ENCODE measurements at regions not wholly inside any gene's neighbourhood (a gene's known extent, or its start where the extent isn't known, plus 50 kb on each side); places are given as distances from the start of the nearest gene placed in this dataset.

DNA sequence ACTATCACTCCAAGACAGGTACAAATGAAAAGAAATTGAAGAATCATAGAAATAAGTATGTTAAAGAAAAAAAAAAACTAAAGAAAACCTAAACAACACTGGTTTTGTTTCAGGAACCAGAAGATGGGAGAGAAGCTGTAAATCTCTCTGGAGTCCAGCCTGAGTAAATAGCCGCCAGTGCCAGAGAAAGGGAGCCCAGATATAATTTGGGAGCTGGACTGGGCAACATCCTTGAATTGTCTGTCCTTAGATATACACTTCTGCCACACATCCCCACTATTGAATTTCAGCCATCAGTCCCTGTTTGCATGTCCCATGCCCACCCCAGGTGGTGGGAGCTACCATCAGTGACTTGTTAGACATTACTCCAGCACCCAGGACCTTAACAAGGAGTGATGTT lies 979.6 kb downstream of the DTWD2 start:
- Histone ChIP-seq H4K8ac (ENCODE audit: low read depth, low read length) (no peak overlapping the region), H3K18ac (ENCODE audit: low read length) (no peak overlapping the region), H4K91ac (ENCODE audit: low read depth, low read length, poor library complexity) (no peak overlapping the region), H3K9ac (ENCODE audit: low read depth, low read length, poor library complexity) (no peak overlapping the region), H3K4me3 (ENCODE audit: low read length in 2 of 2) (no peak overlapping the region), H2BK15ac (ENCODE audit: low read length) (no peak overlapping the region), H2BK5ac (ENCODE audit: low read length) (no peak overlapping the region), H3K27me3 (ENCODE audit: control insufficient read depth in 3 of 3, insufficient read depth in 3 of 3, low read depth in 1 of 3, low read length in 3 of 3) (no peaks in the 10 kb centered on the region), H3K36me3 (replicated peaks in 1 of 2; ENCODE audit: control insufficient read depth in 2 of 2, insufficient read depth in 2 of 2, low read length in 2 of 2) (no peaks in the 10 kb centered on the region), H3K4me1 (ENCODE audit: control insufficient read depth in 2 of 2, insufficient read depth in 1 of 2, low read depth in 1 of 2, low read length in 2 of 2) (no peaks in the 10 kb centered on the region), H3K4ac (ENCODE audit: low read length) (no peak overlapping the region), H3K27ac (replicated peaks; ENCODE audit: low read length) (no peak overlapping the region), H3K23ac (ENCODE audit: low read depth, low read length, poor library complexity) (no peak overlapping the region), H2BK12ac (ENCODE audit: low read length) (no peak overlapping the region), H3K4me2 (ENCODE audit: insufficient read depth, low read length, poor library complexity, severe bottlenecking) (no peak overlapping the region), H3K79me1 (ENCODE audit: low read depth, low read length) (no peaks in the 10 kb centered on the region), H3K9me3 (replicated peaks in 1 of 2; ENCODE audit: control insufficient read depth in 2 of 2, insufficient read depth in 1 of 2, low read depth in 1 of 2, low read length in 2 of 2) (no peaks in the 10 kb centered on the region), H2AFZ (ENCODE audit: low read length) (no peak overlapping the region), H3K14ac (ENCODE audit: low read length) (no peak overlapping the region), H2BK120ac (ENCODE audit: low read depth, low read length) (no peak overlapping the region), H2AK5ac (ENCODE audit: low read depth, low read length) (no peak overlapping the region)
- WGBS, 2 donors (ENCODE audit: extremely low coverage in 2 of 2, insufficient read length in 2 of 2, insufficient replicate concordance in 1 of 2): no CpG with 5 or more reads among the region's 1 CpG
- no peak for DNase-seq (ENCODE audit: low spot score)

DNA sequence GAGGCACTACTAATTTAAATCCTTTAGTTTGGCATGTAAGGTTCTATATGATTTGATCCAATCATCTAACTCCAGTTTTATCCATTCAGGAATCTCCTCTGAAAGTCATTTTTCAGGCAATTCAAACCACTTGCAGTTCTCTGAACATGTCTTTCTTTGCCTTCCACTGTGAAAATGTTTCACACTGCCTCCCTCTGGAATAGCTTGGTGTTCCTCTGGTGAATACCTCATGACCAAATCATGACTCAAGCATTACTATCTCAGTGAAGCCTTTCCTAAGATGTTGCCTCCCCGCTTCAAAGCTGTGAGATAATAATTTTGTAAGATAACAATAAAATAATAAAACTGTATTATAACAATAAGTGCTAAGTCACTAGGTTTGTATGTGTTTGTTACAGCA lies 981.1 kb downstream of the DTWD2 start:
- Histone ChIP-seq H3K36me3 (replicated peaks in 1 of 2; ENCODE audit: control insufficient read depth in 2 of 2, insufficient read depth in 2 of 2, low read length in 2 of 2) (no peaks in the 10 kb centered on the region), H2BK120ac (ENCODE audit: low read depth, low read length) (no peak overlapping the region), H2AK5ac (ENCODE audit: low read depth, low read length) (no peak overlapping the region), H4K91ac (ENCODE audit: low read depth, low read length, poor library complexity) (no peak overlapping the region), H3K4ac (ENCODE audit: low read length) (no peak overlapping the region), H3K79me1 (ENCODE audit: low read depth, low read length) (no peaks in the 10 kb centered on the region), H3K4me2 (ENCODE audit: insufficient read depth, low read length, poor library complexity, severe bottlenecking) (no peak overlapping the region), H3K9me3 (replicated peaks in 1 of 2; ENCODE audit: control insufficient read depth in 2 of 2, insufficient read depth in 1 of 2, low read depth in 1 of 2, low read length in 2 of 2) (no peaks in the 10 kb centered on the region), H3K14ac (ENCODE audit: low read length) (no peak overlapping the region), H3K27ac (replicated peaks; ENCODE audit: low read length) (no peak overlapping the region), H2AFZ (ENCODE audit: low read length) (no peak overlapping the region), H3K4me1 (ENCODE audit: control insufficient read depth in 2 of 2, insufficient read depth in 1 of 2, low read depth in 1 of 2, low read length in 2 of 2) (no peaks in the 10 kb centered on the region), H3K4me3 (ENCODE audit: low read length in 2 of 2) (no peak overlapping the region), H4K8ac (ENCODE audit: low read depth, low read length) (no peak overlapping the region), H3K27me3 (ENCODE audit: control insufficient read depth in 3 of 3, insufficient read depth in 3 of 3, low read depth in 1 of 3, low read length in 3 of 3) (no peaks in the 10 kb centered on the region), H3K9ac (ENCODE audit: low read depth, low read length, poor library complexity) (no peak overlapping the region), H2BK12ac (ENCODE audit: low read length) (no peak overlapping the region), H3K23ac (ENCODE audit: low read depth, low read length, poor library complexity) (no peak overlapping the region), H2BK15ac (ENCODE audit: low read length) (no peak overlapping the region), H3K18ac (ENCODE audit: low read length) (no peak overlapping the region), H2BK5ac (ENCODE audit: low read length) (no peak overlapping the region)
- no peak for DNase-seq (ENCODE audit: low spot score)
- no CpG with 5 or more reads among the region's 1 CpG for WGBS, 2 donors (ENCODE audit: extremely low coverage in 2 of 2, insufficient read length in 2 of 2, insufficient replicate concordance in 1 of 2)

DNA sequence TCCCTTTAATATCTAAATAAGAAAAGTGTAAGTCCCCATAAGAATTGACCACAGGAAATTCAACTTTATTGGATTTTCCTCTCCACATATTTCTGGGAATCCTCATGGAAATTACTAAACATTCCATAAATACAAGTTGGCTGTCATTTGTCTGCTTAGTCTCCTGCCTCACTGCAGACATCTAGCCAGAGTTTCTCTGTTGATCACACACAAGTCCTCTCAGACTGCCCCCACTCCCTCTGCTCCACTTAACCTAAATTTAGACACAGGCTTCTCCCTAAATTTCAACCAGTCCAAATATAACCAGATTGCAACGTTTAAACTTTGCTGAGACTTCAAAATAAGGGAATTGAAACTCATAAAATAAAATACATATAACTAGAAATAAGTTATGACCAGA lies 982.1 kb downstream of the DTWD2 start:
- Histone ChIP-seq H3K4ac (ENCODE audit: low read length) (no peak overlapping the region), H3K9ac (ENCODE audit: low read depth, low read length, poor library complexity) (no peak overlapping the region), H3K4me3 (ENCODE audit: low read length in 2 of 2) (no peak overlapping the region), H3K4me1 (ENCODE audit: control insufficient read depth in 2 of 2, insufficient read depth in 1 of 2, low read depth in 1 of 2, low read length in 2 of 2) (no peaks in the 10 kb centered on the region), H2AK5ac (ENCODE audit: low read depth, low read length) (no peak overlapping the region), H3K4me2 (ENCODE audit: insufficient read depth, low read length, poor library complexity, severe bottlenecking) (no peak overlapping the region), H2BK12ac (ENCODE audit: low read length) (no peak overlapping the region), H2BK5ac (ENCODE audit: low read length) (no peak overlapping the region), H2BK120ac (ENCODE audit: low read depth, low read length) (no peak overlapping the region), H3K9me3 (replicated peaks in 1 of 2; ENCODE audit: control insufficient read depth in 2 of 2, insufficient read depth in 1 of 2, low read depth in 1 of 2, low read length in 2 of 2) (no peaks in the 10 kb centered on the region), H3K36me3 (replicated peaks in 1 of 2; ENCODE audit: control insufficient read depth in 2 of 2, insufficient read depth in 2 of 2, low read length in 2 of 2) (no peaks in the 10 kb centered on the region), H3K14ac (ENCODE audit: low read length) (no peak overlapping the region), H2AFZ (ENCODE audit: low read length) (no peak overlapping the region), H4K8ac (ENCODE audit: low read depth, low read length) (no peak overlapping the region), H3K23ac (ENCODE audit: low read depth, low read length, poor library complexity) (no peak overlapping the region), H3K27ac (replicated peaks; ENCODE audit: low read length) (no peak overlapping the region), H4K91ac (ENCODE audit: low read depth, low read length, poor library complexity) (no peak overlapping the region), H3K18ac (ENCODE audit: low read length) (no peak overlapping the region), H2BK15ac (ENCODE audit: low read length) (no peak overlapping the region), H3K27me3 (ENCODE audit: control insufficient read depth in 3 of 3, insufficient read depth in 3 of 3, low read depth in 1 of 3, low read length in 3 of 3) (no peaks in the 10 kb centered on the region), H3K79me1 (ENCODE audit: low read depth, low read length) (no peaks in the 10 kb centered on the region)
- DNase-seq (ENCODE audit: low spot score): no peak
- whole genome bisulfite sequencing, 2 donors (ENCODE audit: extremely low coverage in 2 of 2, insufficient read length in 2 of 2, insufficient replicate concordance in 1 of 2): no CpG with 5 or more reads among the region's 1 CpG

DNA sequence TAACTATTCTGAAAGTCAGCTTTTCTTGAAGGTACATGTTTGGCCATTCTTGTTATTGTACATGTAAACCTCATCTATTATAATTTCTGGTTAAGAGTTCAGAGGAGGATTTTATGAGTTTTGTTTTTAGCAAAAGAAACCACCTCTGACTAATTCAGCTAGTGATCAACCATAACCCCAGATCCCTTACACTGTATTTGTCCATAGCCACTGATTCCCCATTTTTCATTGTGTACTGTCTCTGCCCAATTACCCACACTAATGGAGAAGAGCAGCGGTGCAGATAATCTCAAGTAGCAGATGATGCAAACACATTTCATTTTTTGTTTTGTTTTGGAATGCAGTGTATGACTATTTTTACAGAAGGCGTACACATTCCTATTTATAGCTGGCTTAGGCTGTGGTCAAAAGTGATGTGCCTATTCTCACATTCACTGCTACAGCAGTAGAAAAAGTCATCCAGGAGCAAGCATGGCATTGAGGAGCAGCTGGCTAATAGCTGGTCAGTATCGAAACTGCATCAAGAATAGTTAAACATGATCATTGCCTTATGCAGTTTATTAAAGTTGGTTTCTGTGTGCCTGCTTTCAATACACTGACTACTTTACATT lies 988.3 kb downstream of the DTWD2 start:
- WGBS, 2 donors (ENCODE audit: extremely low coverage in 2 of 2, insufficient read length in 2 of 2, insufficient replicate concordance in 1 of 2): no CpG with 5 or more reads among the region's 3 CpGs

More for the DNA sequence above, 988.3 kb downstream of the DTWD2 start:
- H3K4ac ChIP-seq (ENCODE audit: low read length): no peak overlapping the region
- H3K4me3 ChIP-seq (ENCODE audit: low read length in 2 of 2): no peak overlapping the region
- H3K36me3 ChIP-seq (replicated peaks in 1 of 2; ENCODE audit: control insufficient read depth in 2 of 2, insufficient read depth in 2 of 2, low read length in 2 of 2): no peaks in the 10 kb centered on the region
- H3K23ac ChIP-seq (ENCODE audit: low read depth, low read length, poor library complexity): no peak overlapping the region
- no peak overlapping the region for H4K91ac ChIP-seq (ENCODE audit: low read depth, low read length, poor library complexity)
- H3K4me1 ChIP-seq (ENCODE audit: control insufficient read depth in 2 of 2, insufficient read depth in 1 of 2, low read depth in 1 of 2, low read length in 2 of 2): peaks cover 1 to 3% of the 10 kb centered on the region in 2 donors
- H2AK5ac ChIP-seq (ENCODE audit: low read depth, low read length): no peak overlapping the region
- no peak overlapping the region for H2BK120ac ChIP-seq (ENCODE audit: low read depth, low read length)
- H2BK15ac ChIP-seq (ENCODE audit: low read length): no peak overlapping the region
- H2BK5ac ChIP-seq (ENCODE audit: low read length): no peak overlapping the region
- no peak overlapping the region for H2AFZ ChIP-seq (ENCODE audit: low read length)
- H3K4me2 ChIP-seq (ENCODE audit: insufficient read depth, low read length, poor library complexity, severe bottlenecking): no peak overlapping the region
- no peak overlapping the region for H3K14ac ChIP-seq (ENCODE audit: low read length)
- no peak overlapping the region for H2BK12ac ChIP-seq (ENCODE audit: low read length)
- H3K27me3 ChIP-seq (ENCODE audit: control insufficient read depth in 3 of 3, insufficient read depth in 3 of 3, low read depth in 1 of 3, low read length in 3 of 3): no peaks in the 10 kb centered on the region
- no peak overlapping the region for H3K9ac ChIP-seq (ENCODE audit: low read depth, low read length, poor library complexity)
- H3K18ac ChIP-seq (ENCODE audit: low read length): no peak overlapping the region
- H3K9me3 ChIP-seq (replicated peaks in 1 of 2; ENCODE audit: control insufficient read depth in 2 of 2, insufficient read depth in 1 of 2, low read depth in 1 of 2, low read length in 2 of 2): no peaks in the 10 kb centered on the region
- H4K8ac ChIP-seq (ENCODE audit: low read depth, low read length): no peak overlapping the region
- H3K79me1 ChIP-seq (ENCODE audit: low read depth, low read length): no peaks in the 10 kb centered on the region
- H3K27ac ChIP-seq (replicated peaks; ENCODE audit: low read length): no peak overlapping the region
- DNase-seq (ENCODE audit: low spot score): no peak

Data from neuronal stem cell (in vitro differentiated cells).